Sigmoid colon (tissue), 6 donors: ENCODE measurements at regions not wholly inside any gene's neighbourhood (a gene's known extent, or its start where the extent isn't known, plus 50 kb on each side); places are given as distances from the start of the nearest gene placed in this dataset.

Experiments used
- DNase-seq: peaks from one replicate; pipeline ENCODE4 v3.0.0-alpha.2; 2019
- H3K27ac ChIP-seq, 4 donors: fragments of 200-600 bp; sonication (generic); one replicate each; pipeline ENCODE4 v1.5.1; 2016 to 2019; ENCODE audit warnings: mild to moderate bottlenecking in 1 of 4
- H3K27me3 ChIP-seq, 3 donors: fragments of 200-600 bp; sonication (generic); one replicate each; pipeline ENCODE4 v1.5.1; 2019; ENCODE audit warnings: mild to moderate bottlenecking in 1 of 3
- H3K36me3 ChIP-seq, 4 donors: fragments of 200-600 bp; sonication (generic); one replicate each; pipeline ENCODE4 v1.5.1; 2016 to 2019
- H3K4me1 ChIP-seq, 4 donors: fragments of 200-600 bp; sonication (generic); one replicate each; pipeline ENCODE4 v1.5.1; 2017 to 2019
- H3K4me3 ChIP-seq, 4 donors: fragments of 200-600 bp; sonication (generic); one replicate each; pipeline ENCODE4 v1.5.1; 2017 to 2019; ENCODE audit warnings: mild to moderate bottlenecking in 2 of 4, moderate library complexity in 1 of 4
- H3K9me3 ChIP-seq, 4 donors: fragments of 200-600 bp in 3 of 4; sonication (generic) in 3 of 4; one replicate each; pipeline versions ENCODE4 v1.5.1 to v1.6.1; 2013 to 2019
- EP300 ChIP-seq, 4 donors: sonication (generic); formaldehyde crosslinking; IDR thresholded peaks; one replicate each; pipeline ENCODE4 v1.6.1; 2017; ENCODE audit warnings: antibody characterized with exemption in 4 of 4
- POLR2A ChIP-seq, 2 donors: fragments of 450-650 bp; IDR thresholded peaks; one replicate each; pipeline ENCODE4 v1.6.1; 2016; ENCODE audit warnings: antibody characterized with exemption in 2 of 2, mild to moderate bottlenecking in 2 of 2, moderate library complexity in 2 of 2
- POLR2AphosphoS5 ChIP-seq, 4 donors: sonication (generic); formaldehyde crosslinking; IDR thresholded peaks; one replicate each; pipeline ENCODE4 v1.6.1; 2017; ENCODE audit warnings: antibody characterized with exemption in 4 of 4
- WGBS, 2 donors: extraction: QIAGEN DNeasy Blood & Tissue Kit; methylation state at CpG; one replicate each; pipeline ENCODE4 v1.1.7; 2013; 5-methylcytosine and 5-hydroxymethylcytosine counted together
- intact Hi-C: fragments of 100-400 bp; cut with DNase I; formaldehyde crosslinking; loops from one replicate; pipeline ENCODE4 v1.15.1; 2023
- TF ChIP-seq, protein P1 (sequence below), 4 experiments: fragments of 450-650 bp in 3 of 4; fragments of 200-600 bp in 1 of 4; IDR thresholded peaks; one replicate each; pipeline ENCODE4 v1.5.1; 2016 to 2019; ENCODE audit warnings: antibody characterized with exemption in 4 of 4, mild to moderate bottlenecking in 3 of 4, moderate library complexity in 2 of 4
- donor health status: healthy with polysubstance abuse.
- donor health status: healthy.

DNA sequence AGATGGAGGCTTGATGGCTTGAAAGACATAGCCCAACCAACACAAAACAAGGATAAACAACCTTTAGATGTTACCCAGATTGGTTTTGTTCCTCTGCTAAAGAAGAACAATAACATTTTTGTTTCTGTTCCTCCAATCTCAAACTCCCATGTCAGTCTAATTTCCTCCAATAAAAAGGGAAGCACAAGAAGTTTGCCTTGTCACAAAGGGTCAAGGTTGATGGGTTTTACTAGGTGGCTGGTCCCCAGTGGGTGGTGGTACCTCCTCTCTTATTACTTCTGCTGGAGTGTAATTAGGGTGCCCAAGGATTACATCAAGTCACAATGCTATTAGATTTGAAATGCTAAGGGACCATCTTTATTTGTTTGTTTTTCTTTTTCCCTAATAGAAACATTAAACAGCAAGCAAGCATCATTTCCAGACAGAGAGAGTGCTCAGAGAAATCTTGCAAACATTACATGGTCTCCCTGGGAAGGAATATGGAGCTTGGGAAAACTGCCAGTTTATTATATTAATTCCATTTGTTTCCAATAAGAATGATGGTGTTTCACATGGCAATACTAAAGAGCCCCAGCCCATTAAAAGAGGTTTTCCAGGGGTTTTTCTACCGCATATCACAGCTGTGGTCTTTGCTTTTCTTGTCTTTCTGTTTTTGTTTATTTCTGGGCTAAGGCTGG, 78.3 kb upstream of the AOAH start:
- TF ChIP-seq, protein P1, sequence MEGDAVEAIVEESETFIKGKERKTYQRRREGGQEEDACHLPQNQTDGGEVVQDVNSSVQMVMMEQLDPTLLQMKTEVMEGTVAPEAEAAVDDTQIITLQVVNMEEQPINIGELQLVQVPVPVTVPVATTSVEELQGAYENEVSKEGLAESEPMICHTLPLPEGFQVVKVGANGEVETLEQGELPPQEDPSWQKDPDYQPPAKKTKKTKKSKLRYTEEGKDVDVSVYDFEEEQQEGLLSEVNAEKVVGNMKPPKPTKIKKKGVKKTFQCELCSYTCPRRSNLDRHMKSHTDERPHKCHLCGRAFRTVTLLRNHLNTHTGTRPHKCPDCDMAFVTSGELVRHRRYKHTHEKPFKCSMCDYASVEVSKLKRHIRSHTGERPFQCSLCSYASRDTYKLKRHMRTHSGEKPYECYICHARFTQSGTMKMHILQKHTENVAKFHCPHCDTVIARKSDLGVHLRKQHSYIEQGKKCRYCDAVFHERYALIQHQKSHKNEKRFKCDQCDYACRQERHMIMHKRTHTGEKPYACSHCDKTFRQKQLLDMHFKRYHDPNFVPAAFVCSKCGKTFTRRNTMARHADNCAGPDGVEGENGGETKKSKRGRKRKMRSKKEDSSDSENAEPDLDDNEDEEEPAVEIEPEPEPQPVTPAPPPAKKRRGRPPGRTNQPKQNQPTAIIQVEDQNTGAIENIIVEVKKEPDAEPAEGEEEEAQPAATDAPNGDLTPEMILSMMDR (IDR thresholded peaks at IDR 0.05), result no peak
- intact Hi-C loops, result no loop called here
- H3K9me3 ChIP-seq, result no peaks in the 10 kb centered on the region
- H3K27ac ChIP-seq, result no peak overlapping the region
- H3K4me1 ChIP-seq, result no peaks in the 10 kb centered on the region
- H3K36me3 ChIP-seq, result no peaks in the 10 kb centered on the region
- no peaks in the 10 kb centered on the region for H3K27me3 ChIP-seq
- 70 to 94% methylated on average over 1 of the region's 1 CpG for WGBS, 2 donors
- H3K4me3 ChIP-seq, result no peak overlapping the region
- DNase-seq, result no peak

DNA sequence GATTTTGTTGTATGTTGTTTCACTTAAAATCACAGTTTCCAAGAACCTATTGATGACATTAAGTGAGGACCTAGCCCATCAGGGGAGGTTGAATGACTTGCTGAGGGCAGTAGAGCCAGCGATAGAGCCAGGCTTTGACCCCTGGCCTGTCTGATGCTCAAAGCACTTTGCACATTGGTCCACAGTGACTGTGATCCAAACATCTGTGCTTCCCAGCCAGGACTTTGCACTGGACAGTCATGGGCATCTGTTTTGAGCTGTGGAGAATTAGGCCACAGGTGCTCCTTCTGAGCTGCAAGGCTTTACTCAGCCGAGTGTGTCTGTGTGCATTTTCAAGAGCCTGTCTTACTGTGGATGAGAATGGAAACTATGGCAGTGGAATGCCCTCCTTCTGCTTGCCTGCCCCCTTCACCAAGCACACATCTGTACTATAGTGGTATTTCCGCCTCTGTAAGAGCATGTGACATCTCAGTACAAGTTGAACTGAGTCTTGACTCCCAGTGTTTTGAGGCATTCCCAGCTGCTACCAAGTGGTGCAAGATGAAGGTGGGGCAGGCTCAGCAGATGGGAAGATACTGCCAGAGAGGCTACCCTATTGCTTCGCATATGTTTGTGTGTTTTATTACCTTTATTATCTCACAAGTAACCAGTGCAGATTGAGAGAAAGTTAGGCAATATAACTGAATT, 72.7 kb upstream of the AOAH start:
- TF ChIP-seq, protein P1 (IDR thresholded peaks at IDR 0.05), result no peak
- no peak for TF ChIP-seq POLR2AphosphoS5 (IDR thresholded peaks at IDR 0.05)
- WGBS, 2 donors, result 54 to 82% methylated on average over 4 of the region's 4 CpGs
- intact Hi-C loops, result no loop called here

DNA sequence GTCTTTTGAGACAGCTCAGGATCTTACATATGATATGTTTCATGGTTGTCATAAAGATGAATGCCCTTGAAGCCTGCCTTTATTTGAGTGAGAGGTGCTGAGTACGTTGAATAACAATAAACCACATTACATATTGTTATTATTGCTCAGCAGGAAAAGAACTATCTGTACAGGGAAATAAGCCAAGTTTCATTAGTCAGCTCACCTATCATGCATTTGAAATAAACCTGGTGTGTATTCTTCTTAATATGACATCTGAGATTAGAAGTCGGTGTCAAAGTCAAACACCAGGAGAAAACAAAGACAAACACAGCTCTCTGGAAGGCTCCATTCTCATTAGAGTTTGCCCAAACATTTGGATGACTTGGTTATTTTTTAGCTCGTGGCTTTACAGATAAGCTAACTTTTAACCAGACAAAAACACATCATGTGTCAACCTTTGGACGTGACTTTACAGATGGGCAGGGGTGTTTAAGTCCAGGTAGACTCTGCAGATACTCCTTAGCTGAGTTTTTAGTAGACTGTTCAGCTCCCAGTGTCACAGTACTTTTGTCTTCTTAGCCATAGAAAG, 71.2 kb upstream of the AOAH start:
- no peaks in the 10 kb centered on the region for H3K9me3 ChIP-seq
- no peaks in the 10 kb centered on the region for H3K36me3 ChIP-seq
- WGBS, 2 donors, result 14 to 56% methylated on average over 4 of the region's 4 CpGs
- no peaks in the 10 kb centered on the region for H3K27me3 ChIP-seq
- no peak overlapping the region for H3K27ac ChIP-seq
- H3K4me1 ChIP-seq, result no peaks in the 10 kb centered on the region
- intact Hi-C loops, result no loop called here
- H3K4me3 ChIP-seq, result no peak overlapping the region
- TF ChIP-seq EP300 (IDR thresholded peaks at IDR 0.05) (no peak), POLR2AphosphoS5 (IDR thresholded peaks at IDR 0.05) (no peak), POLR2A (IDR thresholded peaks at IDR 0.05) (no peak)
- TF ChIP-seq, protein P1 (IDR thresholded peaks at IDR 0.05), result no peak
- DNase-seq, result no peak

More for the DNA sequence above, 72.7 kb upstream of the AOAH start:
- H3K36me3 ChIP-seq, result no peaks in the 10 kb centered on the region
- no peak for DNase-seq
- no peak overlapping the region for H3K4me3 ChIP-seq
- H3K4me1 ChIP-seq, result no peaks in the 10 kb centered on the region
- H3K27ac ChIP-seq, result no peak overlapping the region
- no peaks in the 10 kb centered on the region for H3K9me3 ChIP-seq
- no peaks in the 10 kb centered on the region for H3K27me3 ChIP-seq

DNA sequence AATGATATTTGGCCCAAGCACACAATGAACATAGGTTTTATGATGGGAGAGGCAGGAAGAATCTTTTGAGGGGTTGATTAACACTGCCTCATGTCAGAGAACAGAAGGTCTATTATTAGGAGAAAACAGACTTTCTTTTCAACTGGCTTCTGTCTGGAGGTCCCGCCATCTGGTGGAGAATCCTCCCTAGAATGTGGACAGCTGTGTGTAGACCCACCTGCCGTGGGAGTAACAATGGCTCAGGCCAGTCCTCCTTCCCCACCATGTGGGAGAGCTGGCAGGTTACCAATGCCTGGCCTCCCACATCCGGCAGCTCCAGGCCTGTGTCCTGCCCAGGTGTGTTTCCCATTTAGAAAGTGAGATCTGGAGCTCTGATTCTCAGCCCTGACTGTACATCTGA, 70.4 kb upstream of the AOAH start:
- Histone ChIP-seq H3K27me3 (no peaks in the 10 kb centered on the region), H3K27ac (no peak overlapping the region), H3K9me3 (no peaks in the 10 kb centered on the region), H3K4me1 (no peaks in the 10 kb centered on the region), H3K36me3 (no peaks in the 10 kb centered on the region), H3K4me3 (no peak overlapping the region)
- intact Hi-C loops, result no loop called here
- DNase-seq, result no peak
- TF ChIP-seq, protein P1 (IDR thresholded peaks at IDR 0.05), result no peak
- TF ChIP-seq EP300 (IDR thresholded peaks at IDR 0.05) (no peak), POLR2A (IDR thresholded peaks at IDR 0.05) (no peak)
- WGBS, 2 donors, result 32 to 53% methylated on average over 3 of the region's 3 CpGs
